GM23338 (cell line): ENCODE measurements at regions not wholly inside any gene's neighbourhood (a gene's known extent, or its start where the extent isn't known, plus 50 kb on each side); places are given as distances from the start of the nearest gene placed in this dataset.

Experiments used
- ATAC-seq: fragments of 200-7000 bp; cut with Tn5 transposase; 3 replicates; pipeline ENCODE4 v1.9.1; 2020
- DNase-seq: peaks from one replicate; pipeline ENCODE4 v3.0.0-alpha.2; 2015; ENCODE audit warnings: low spot score
- H2AFZ ChIP-seq: fragments of 200-600 bp; sonication (generic); 2 replicates; pipeline ENCODE4 v1.8.0; 2016; ENCODE audit warnings: antibody characterized with exemption, mild to moderate bottlenecking, moderate library complexity
- H3F3A ChIP-seq: fragments of 200-600 bp; sonication (generic); replicated peaks from 2 replicates; pipeline ENCODE4 v1.8.0; 2017; ENCODE audit warnings: antibody characterized with exemption, mixed run types, low read depth
- H3K27ac ChIP-seq: fragments of 200-600 bp; sonication (generic); 2 replicates; pipeline ENCODE4 v1.6.1; 2016; ENCODE audit warnings: low read depth
- H3K27me3 ChIP-seq: fragments of 200-600 bp; sonication (generic); 2 replicates; pipeline ENCODE4 v1.8.0; 2016; ENCODE audit warnings: mild to moderate bottlenecking, mixed run types, moderate library complexity; ENCODE audit not compliant: insufficient read depth
- H3K36me3 ChIP-seq: fragments of 200-600 bp; sonication (generic); 2 replicates; pipeline ENCODE4 v1.8.0; 2016; ENCODE audit warnings: mild to moderate bottlenecking; ENCODE audit not compliant: insufficient read depth
- H3K4me1 ChIP-seq: fragments of 200-600 bp; sonication (generic); 2 replicates; pipeline ENCODE4 v1.8.0; 2016; ENCODE audit warnings: mild to moderate bottlenecking, moderate library complexity; ENCODE audit not compliant: insufficient read depth
- H3K4me2 ChIP-seq: fragments of 200-600 bp; sonication (generic); 2 replicates; pipeline ENCODE4 v1.7.1; 2017; ENCODE audit warnings: mixed run types
- H3K4me3 ChIP-seq: fragments of 200-600 bp; sonication (generic); 2 replicates; pipeline ENCODE4 v1.6.1; 2016; ENCODE audit warnings: mixed run types
- H3K79me2 ChIP-seq: fragments of 200-600 bp; sonication (generic); replicated peaks from 2 replicates; pipeline ENCODE4 v1.8.0; 2017; ENCODE audit warnings: mild to moderate bottlenecking; ENCODE audit not compliant: insufficient read depth
- H3K9me2 ChIP-seq: fragments of 200-600 bp; sonication (generic); 2 replicates; pipeline ENCODE4 v1.8.0; 2017; ENCODE audit not compliant: insufficient read depth
- H4K20me1 ChIP-seq: fragments of 200-600 bp; sonication (generic); replicated peaks from 2 replicates; pipeline ENCODE4 v1.8.0; 2017; ENCODE audit warnings: mild to moderate bottlenecking; ENCODE audit not compliant: insufficient read depth
- H3K27ac Mint-ChIP-seq: 2 replicates; pipeline ENCODE4 v1.8.0; 2020; ENCODE audit warnings: inconsistent platforms, mild to moderate bottlenecking, moderate library complexity, mixed read lengths
- H3K27me3 Mint-ChIP-seq: 3 replicates; pipeline ENCODE4 v1.8.0; 2022; ENCODE audit warnings: low read depth, mild to moderate bottlenecking, moderate library complexity, mixed read lengths, inconsistent platforms; ENCODE audit not compliant: insufficient read depth, poor library complexity
- H3K36me3 Mint-ChIP-seq: 3 replicates; pipeline ENCODE4 v1.8.0; 2021; ENCODE audit warnings: low read depth, mild to moderate bottlenecking, inconsistent platforms, moderate library complexity, mixed read lengths
- H3K4me1 Mint-ChIP-seq: 3 replicates; pipeline ENCODE4 v1.8.0; 2020; ENCODE audit warnings: mild to moderate bottlenecking, inconsistent platforms, mixed read lengths
- H3K4me3 Mint-ChIP-seq: 3 replicates; pipeline ENCODE4 v1.8.0; 2021; ENCODE audit warnings: moderate library complexity, mild to moderate bottlenecking, inconsistent platforms, mixed read lengths
- H3K9me3 Mint-ChIP-seq: 3 replicates; pipeline ENCODE4 v1.8.0; 2020; ENCODE audit warnings: moderate library complexity, mild to moderate bottlenecking, inconsistent platforms, mixed read lengths
- CREB1 ChIP-seq: fragments of 250-450 bp; sonication (Bioruptor Pico); IDR thresholded peaks from 2 replicates; pipeline ENCODE4 v1.5.0; 2020; ENCODE audit warnings: low read depth, mild to moderate bottlenecking, moderate library complexity
- CTCF ChIP-seq, 2 experiments: fragments of 200-600 bp in 1 of 2; sonication (generic) in 1 of 2; conservative IDR thresholded peaks; 2 replicates each; pipeline versions ENCODE4 v1.5.1 to v1.6.1; 2016 to 2017; ENCODE audit warnings: antibody characterized with exemption in 2 of 2, low read depth in 2 of 2, mild to moderate bottlenecking in 2 of 2, moderate library complexity in 1 of 2
- ETS1 ChIP-seq: IDR thresholded peaks from 2 replicates; pipeline ENCODE4 v1.6.1; 2016; ENCODE audit warnings: antibody characterized with exemption
- EZH2phosphoT487 ChIP-seq: fragments of 200-600 bp; sonication (generic); IDR thresholded peaks from one replicate; pipeline ENCODE4 v1.8.1; 2018; ENCODE audit warnings: antibody characterized with exemption; ENCODE audit not compliant: unreplicated experiment
- POLR2AphosphoS5 ChIP-seq: IDR thresholded peaks from 2 replicates; pipeline ENCODE4 v1.6.1; 2016; ENCODE audit warnings: antibody characterized with exemption, low read depth
- STAT1 ChIP-seq: IDR thresholded peaks from one replicate; pipeline ENCODE4 v1.6.1; 2016; ENCODE audit warnings: antibody characterized with exemption; ENCODE audit not compliant: unreplicated experiment
- ZNF114 ChIP-seq: fragments of 250-450 bp; sonication (Bioruptor Pico); IDR thresholded peaks from 2 replicates; pipeline ENCODE4 v1.5.0; 2020; ENCODE audit warnings: mild to moderate bottlenecking, moderate library complexity
- ZNF331 ChIP-seq: fragments of 250-450 bp; sonication (Bioruptor Pico); IDR thresholded peaks from 2 replicates; pipeline ENCODE4 v1.5.0; 2020; ENCODE audit warnings: low read depth, mild to moderate bottlenecking, moderate library complexity
- TF ChIP-seq, protein P1 (sequence below): IDR thresholded peaks from one replicate; pipeline ENCODE4 v1.6.1; 2018; ENCODE audit warnings: antibody characterized with exemption; ENCODE audit not compliant: unreplicated experiment
- TF ChIP-seq, protein P2 (sequence below): fragments of 250-450 bp; sonication (Bioruptor Pico); IDR thresholded peaks from 2 replicates; pipeline ENCODE4 v1.5.0; 2020; ENCODE audit warnings: mild to moderate bottlenecking, moderate library complexity

DNA sequence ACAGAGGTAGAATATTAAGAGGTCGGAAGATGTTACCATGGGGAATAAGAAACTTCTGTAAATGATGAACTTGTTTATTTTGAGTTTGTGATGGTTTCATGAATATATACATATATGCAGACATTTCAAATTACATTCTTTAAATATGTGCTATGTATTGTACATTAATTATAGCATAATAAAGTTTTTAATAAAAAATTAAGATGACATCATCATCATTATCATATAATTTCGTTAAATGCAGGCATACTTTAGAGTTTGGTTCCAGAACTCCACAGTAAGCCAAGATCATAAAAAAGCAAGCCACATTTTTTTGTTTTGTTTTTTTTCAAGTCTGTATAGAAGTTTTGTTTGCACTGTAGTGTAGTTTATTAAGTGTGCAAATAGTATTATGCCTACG is 1403.5 kb downstream of the EFNA5 start:
- peaks cover 7% of the 10 kb centered on the region; the same call in 1 of the 2 replicates for H3K9me2 ChIP-seq
- Mint-ChIP-seq H3K4me3 (no peak overlapping the region), H3K27me3 (no peaks in the 10 kb centered on the region), H3K9me3 (no peaks in the 10 kb centered on the region), H3K27ac (no peak overlapping the region), H3K36me3 (no peaks in the 10 kb centered on the region), H3K4me1 (0 out of 3 replicates have a peak, but pooled peaks cover 2% of the 10 kb centered on the region)
- H4K20me1 ChIP-seq, result no peaks in the 10 kb centered on the region
- no peak for ATAC-seq
- H3K4me1 ChIP-seq, result no peaks in the 10 kb centered on the region
- no peak for DNase-seq
- no peaks in the 10 kb centered on the region for H3F3A ChIP-seq
- no peaks in the 10 kb centered on the region for H3K27me3 ChIP-seq
- no peak overlapping the region for H3K4me3 ChIP-seq
- H3K27ac ChIP-seq, result no peak overlapping the region
- no peak for TF ChIP-seq EZH2phosphoT487
- TF ChIP-seq, protein P1, sequence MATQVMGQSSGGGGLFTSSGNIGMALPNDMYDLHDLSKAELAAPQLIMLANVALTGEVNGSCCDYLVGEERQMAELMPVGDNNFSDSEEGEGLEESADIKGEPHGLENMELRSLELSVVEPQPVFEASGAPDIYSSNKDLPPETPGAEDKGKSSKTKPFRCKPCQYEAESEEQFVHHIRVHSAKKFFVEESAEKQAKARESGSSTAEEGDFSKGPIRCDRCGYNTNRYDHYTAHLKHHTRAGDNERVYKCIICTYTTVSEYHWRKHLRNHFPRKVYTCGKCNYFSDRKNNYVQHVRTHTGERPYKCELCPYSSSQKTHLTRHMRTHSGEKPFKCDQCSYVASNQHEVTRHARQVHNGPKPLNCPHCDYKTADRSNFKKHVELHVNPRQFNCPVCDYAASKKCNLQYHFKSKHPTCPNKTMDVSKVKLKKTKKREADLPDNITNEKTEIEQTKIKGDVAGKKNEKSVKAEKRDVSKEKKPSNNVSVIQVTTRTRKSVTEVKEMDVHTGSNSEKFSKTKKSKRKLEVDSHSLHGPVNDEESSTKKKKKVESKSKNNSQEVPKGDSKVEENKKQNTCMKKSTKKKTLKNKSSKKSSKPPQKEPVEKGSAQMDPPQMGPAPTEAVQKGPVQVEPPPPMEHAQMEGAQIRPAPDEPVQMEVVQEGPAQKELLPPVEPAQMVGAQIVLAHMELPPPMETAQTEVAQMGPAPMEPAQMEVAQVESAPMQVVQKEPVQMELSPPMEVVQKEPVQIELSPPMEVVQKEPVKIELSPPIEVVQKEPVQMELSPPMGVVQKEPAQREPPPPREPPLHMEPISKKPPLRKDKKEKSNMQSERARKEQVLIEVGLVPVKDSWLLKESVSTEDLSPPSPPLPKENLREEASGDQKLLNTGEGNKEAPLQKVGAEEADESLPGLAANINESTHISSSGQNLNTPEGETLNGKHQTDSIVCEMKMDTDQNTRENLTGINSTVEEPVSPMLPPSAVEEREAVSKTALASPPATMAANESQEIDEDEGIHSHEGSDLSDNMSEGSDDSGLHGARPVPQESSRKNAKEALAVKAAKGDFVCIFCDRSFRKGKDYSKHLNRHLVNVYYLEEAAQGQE, result no peak
- TF ChIP-seq CTCF (conservative IDR thresholded peaks at IDR 0.05; ENCODE audit: low read depth in 2 of 2), result no peak
- TF ChIP-seq, protein P2, sequence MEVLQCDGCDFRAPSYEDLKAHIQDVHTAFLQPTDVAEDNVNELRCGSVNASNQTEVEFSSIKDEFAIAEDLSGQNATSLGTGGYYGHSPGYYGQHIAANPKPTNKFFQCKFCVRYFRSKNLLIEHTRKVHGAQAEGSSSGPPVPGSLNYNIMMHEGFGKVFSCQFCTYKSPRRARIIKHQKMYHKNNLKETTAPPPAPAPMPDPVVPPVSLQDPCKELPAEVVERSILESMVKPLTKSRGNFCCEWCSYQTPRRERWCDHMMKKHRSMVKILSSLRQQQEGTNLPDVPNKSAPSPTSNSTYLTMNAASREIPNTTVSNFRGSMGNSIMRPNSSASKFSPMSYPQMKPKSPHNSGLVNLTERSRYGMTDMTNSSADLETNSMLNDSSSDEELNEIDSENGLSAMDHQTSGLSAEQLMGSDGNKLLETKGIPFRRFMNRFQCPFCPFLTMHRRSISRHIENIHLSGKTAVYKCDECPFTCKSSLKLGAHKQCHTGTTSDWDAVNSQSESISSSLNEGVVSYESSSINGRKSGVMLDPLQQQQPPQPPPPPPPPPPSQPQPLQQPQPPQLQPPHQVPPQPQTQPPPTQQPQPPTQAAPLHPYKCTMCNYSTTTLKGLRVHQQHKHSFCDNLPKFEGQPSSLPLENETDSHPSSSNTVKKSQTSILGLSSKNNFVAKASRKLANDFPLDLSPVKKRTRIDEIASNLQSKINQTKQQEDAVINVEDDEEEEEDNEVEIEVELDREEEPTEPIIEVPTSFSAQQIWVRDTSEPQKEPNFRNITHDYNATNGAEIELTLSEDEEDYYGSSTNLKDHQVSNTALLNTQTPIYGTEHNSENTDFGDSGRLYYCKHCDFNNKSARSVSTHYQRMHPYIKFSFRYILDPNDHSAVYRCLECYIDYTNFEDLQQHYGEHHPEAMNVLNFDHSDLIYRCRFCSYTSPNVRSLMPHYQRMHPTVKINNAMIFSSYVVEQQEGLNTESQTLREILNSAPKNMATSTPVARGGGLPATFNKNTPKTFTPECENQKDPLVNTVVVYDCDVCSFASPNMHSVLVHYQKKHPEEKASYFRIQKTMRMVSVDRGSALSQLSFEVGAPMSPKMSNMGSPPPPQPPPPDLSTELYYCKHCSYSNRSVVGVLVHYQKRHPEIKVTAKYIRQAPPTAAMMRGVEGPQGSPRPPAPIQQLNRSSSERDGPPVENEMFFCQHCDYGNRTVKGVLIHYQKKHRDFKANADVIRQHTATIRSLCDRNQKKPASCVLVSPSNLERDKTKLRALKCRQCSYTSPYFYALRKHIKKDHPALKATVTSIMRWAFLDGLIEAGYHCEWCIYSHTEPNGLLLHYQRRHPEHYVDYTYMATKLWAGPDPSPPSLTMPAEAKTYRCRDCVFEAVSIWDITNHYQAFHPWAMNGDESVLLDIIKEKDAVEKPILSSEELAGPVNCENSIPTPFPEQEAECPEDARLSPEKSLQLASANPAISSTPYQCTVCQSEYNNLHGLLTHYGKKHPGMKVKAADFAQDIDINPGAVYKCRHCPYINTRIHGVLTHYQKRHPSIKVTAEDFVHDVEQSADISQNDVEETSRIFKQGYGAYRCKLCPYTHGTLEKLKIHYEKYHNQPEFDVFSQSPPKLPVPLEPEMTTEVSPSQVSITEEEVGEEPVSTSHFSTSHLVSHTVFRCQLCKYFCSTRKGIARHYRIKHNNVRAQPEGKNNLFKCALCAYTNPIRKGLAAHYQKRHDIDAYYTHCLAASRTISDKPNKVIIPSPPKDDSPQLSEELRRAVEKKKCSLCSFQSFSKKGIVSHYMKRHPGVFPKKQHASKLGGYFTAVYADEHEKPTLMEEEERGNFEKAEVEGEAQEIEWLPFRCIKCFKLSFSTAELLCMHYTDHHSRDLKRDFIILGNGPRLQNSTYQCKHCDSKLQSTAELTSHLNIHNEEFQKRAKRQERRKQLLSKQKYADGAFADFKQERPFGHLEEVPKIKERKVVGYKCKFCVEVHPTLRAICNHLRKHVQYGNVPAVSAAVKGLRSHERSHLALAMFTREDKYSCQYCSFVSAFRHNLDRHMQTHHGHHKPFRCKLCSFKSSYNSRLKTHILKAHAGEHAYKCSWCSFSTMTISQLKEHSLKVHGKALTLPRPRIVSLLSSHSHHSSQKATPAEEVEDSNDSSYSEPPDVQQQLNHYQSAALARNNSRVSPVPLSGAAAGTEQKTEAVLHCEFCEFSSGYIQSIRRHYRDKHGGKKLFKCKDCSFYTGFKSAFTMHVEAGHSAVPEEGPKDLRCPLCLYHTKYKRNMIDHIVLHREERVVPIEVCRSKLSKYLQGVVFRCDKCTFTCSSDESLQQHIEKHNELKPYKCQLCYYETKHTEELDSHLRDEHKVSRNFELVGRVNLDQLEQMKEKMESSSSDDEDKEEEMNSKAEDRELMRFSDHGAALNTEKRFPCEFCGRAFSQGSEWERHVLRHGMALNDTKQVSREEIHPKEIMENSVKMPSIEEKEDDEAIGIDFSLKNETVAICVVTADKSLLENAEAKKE (CRISPR knock-in tag), result no peak
- TF ChIP-seq ZNF331 (CRISPR knock-in tag), result no peak
- no peak for TF ChIP-seq ETS1
- TF ChIP-seq POLR2AphosphoS5, result no peak
- no peak for TF ChIP-seq CREB1 (CRISPR knock-in tag)
- no peak for TF ChIP-seq ZNF114 (CRISPR knock-in tag)
- no peak for TF ChIP-seq STAT1
- H3K79me2 ChIP-seq, result no peaks in the 10 kb centered on the region
- no peaks in the 10 kb centered on the region for H3K36me3 ChIP-seq
- no peak overlapping the region for H3K4me2 ChIP-seq
- H2AFZ ChIP-seq, result no peak overlapping the region
